ENCODE measurements at regions not wholly inside any gene's neighbourhood (a gene's known extent, or its start where the extent isn't known, plus 50 kb on each side); places are given as distances from the start of the nearest gene placed in this dataset.
"Not testable (repeated sequence)": the region's sequence is repeated elsewhere in the genome, so short reads cannot be mapped to it uniquely, and the experiment has no call there.

DNA sequence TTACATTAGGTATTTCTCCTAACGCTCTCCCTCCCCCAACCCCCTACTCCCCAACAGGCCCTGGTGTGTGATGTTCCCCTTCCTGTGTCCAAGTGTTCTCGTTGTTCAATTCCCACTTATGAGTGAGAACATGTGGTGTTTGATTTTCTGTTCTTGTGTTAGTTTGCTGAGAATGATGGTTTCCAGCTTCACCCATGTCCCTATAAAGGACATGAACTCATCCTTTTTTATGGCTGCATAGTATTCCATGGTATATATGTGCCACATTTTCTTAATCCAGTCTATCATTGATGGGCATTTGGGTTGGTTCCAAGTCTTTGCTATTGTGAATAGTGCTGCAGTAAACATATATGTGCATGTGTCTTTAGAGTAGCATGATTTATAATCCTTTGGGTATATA, 162.1 kb upstream of the DLX2 start:
- not testable (repeated sequence) for DNase-seq

- not testable (repeated sequence) for DNase-seq
Measured at GRCh38 chr2:172269507-172270244, 157.7 kb upstream of the ITGA6 start.

DNA sequence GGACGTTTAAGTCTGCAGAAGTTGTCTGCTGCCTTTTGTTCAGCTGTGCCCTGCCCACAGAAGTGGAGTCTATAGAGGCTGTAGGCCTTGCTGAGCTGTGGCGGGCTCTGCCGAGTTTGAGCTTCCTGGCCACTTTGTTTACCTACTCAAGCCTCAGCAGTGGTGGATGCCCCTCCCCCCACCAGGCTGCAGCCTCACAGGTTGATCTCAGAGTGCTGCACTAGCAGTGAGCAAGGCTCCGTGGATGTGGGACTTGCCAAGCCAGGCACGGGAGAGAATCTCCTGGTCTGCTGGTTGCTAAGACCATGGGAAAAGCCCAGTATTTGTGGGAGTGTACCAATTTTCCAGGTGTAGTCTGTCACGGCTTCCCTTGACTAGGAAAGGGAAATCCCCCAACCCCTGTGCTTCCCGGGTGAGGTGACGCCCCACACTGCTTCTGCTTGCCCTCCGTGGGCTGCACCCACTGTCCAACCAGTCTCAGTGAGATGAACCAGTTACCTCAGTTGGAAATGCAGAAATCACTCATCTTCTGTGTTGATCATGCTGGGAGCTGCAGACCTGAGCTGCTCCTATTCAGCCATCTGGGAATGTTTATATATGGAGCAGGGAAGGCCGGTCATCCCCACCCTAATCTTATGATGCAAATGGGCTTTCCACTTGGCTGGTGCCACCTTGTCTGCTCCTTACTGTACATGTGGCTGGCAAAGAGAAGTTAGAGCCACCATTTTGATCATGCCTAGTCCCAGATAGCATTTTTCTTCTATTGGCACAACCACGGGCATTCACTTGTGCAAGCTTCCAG, 156.9 kb upstream of the ITGA6 start:
- no peak for DNase-seq

DNA sequence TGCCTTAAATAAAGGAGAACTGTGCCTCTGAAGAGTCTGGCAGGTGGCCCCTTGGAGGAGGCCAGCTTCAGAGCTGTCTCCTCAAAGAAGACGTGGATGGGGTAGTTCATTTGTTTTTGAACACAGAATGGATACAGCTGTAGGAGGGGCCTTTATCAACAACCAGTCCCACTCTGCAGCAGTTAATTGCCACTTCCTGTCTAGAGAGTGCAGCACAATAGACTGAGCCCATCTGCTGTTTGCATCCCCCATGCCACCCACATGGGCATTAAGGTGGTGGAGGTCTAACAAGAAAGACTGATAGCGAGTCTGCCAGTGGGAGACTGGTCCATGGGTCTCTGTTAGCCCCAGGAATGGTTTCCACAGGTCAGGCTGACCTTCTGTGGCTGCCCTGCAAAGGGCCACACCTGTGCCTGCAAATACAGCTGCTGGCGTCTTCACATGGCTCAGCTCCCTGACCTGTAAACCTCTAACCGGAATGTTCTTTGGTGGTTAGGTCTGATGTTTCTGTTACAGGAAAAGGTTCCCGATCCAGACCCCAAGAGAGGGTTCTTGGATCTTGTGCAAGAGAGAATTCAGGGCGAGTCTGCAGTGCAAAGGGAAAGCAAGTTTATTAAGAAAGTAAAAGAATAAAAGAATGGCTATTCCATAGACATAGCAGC, 153.3 kb upstream of the ITGA6 start:
- DNase-seq: no peak

DNA sequence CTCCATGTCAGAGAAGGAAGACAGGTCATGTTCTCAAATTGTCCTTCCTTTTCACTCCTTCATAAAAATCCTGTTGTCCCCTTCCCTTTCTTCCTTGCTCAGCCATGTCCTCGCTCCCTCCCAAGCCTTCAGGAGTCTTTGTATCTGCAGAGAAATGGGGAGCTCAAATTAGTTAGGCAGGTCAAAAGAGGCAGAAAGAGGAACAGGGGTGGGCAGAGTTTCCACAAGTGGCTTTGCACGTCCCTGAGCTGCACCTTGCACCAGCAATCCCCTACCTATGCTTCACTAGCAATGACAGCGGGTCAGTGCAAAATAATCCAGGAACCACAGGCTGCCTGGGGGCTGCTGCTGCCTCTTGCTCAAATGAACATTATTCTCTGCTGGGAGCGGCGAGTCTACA, 152.1 kb upstream of the ITGA6 start:
- DNase-seq: no peak

- DNase-seq: no peak
Measured at GRCh38 chr2:172276961-172277360, 150.4 kb upstream of the ITGA6 start.

DNA sequence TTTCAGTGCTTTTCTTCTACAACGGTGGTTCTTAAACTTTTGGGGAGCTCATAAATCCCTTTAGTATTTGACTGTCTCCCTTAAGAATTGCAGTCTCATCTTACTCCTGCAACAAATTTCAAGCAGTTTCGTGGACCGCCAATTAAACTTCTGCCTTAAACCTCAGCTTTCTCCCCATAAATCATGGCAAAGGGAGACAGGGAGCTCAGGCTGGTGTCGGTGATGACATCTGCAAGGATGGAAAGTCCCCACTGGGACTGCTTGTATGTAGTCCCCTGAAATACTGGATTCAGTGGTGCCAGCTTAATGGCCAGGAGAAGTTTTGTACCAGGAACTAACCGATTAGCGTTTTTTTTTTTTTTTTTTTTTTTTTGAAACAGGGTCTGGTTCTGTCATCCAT, 148.7 kb upstream of the ITGA6 start:
- DNase-seq: no peak

DNA sequence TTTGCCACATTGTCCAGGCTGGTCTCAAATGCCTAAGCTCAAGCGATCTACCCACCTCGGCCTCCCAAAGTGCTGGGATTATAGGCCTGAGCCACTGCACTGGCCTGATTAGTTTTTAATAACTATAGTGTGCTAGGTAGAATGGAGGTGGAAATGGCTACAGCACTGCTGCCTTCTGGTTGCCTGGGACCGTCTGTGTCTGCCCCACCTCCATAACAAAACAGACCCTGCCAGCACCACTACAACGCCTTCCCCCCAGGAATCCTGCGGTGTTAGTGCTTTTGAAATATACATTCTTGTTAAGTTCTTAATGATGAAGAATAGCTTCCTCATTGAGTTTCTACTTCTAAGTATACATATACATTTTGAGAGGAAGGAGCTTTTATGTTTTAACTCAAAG, 148.2 kb upstream of the ITGA6 start:
- DNase-seq: no peak

- DNase-seq: no peak
Measured at GRCh38 chr2:172279813-172280212, 147.6 kb upstream of the ITGA6 start.

DNA sequence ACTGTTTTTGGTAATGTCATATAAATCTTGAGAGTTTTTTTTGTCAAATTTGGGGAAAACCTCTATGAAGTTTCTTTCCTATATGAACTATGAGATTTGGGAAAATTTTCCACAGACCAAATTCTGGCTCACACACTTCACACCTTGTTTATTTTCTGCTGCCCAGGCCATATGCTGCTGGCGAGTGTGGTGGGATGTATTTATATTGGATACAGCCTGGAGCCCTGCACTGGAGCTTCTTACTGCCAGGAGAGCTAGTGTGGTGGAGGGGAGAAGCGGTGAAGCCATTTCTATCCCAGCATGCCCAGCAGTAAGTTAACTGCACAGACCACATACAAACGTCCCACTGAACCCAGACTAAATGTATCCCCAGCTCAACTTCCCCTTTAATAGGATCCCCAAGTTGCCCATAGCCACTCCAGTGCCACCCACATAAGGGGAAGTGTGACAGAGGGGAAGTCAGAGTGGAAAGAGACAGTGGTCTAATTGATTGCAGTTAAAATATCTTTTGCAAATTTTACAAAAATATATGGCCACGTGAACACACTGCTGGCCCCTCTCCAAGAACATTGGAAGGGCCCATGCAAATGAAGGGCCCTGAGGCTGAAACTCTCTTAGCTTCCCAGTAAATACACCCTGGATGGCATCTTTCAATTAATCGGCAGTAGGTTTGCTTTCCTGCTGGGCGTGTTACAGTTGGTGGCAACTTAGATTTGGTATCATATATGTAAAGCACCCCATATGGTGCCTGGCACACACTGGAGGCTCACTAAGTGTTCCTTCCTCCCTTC, 146.6 kb upstream of the ITGA6 start:
- DNase-seq: peak; percentile 23

GRCh38 chr2:172281648-172282570, 145.5 kb upstream of the ITGA6 start:
- no peak for DNase-seq

DNA sequence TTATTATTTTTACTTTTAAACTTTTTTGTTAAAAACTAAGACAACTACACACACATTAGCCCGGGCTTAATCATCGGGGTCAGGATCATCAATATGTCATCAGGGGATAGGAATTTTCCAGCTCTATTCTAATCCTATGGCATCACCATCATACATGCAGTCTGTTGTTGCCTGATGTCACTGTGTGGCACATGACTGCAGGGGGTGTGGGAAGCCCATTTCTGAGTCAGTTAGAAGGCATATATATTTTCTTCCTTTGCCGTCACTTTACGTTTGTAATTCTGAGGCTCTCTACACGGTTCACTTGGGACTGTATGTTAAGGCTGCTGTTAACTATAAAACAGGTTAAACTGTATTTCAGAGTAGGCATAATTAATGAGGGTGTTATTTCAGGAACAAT, 144.4 kb upstream of the ITGA6 start:
- DNase-seq: no peak

DNA sequence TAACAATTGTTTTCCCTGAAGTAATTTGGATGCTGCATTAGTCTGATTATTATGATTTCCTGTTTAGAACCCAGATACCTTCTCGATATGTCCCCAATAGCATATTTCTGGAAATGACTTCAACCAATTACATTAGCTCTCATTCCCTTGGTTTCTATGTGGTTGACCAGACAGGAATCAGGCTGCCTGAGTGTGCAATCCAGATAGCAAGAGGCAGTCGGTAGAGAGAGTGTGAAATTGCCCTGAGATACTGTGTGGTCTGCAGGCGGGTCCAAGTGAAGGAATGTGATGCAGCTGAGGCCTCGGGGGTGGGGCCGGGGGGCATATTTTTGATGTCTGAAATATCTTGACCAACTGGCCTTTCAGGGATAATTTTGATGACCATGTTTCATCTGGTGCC, 143.9 kb upstream of the ITGA6 start:
- no peak for DNase-seq

GRCh38 chr2:172284209-172284608, 143.2 kb upstream of the ITGA6 start:
- DNase-seq: no peak

- no peak for DNase-seq
Measured at GRCh38 chr2:172285010-172285621, 142.3 kb upstream of the ITGA6 start.

GRCh38 chr2:172285760-172286159, 141.6 kb upstream of the ITGA6 start:
- no peak for DNase-seq

DNA sequence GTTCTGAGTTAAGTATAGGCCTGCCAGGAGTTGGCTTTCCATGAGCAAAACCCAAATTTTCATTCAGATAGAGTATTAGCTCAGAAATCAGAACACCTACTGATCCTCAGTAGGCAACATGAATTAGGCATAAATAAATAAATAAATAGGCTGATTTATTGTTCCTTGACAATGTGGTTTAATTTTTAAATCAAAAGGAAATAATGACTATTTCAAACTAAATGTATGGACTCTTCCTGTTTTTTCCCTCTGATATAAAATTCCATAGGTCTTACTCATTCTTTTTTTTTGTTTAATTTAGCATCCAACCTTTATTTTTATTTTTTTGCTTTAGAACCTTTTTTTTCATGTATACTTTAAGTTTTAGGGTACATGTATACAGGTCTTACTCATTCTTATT, 140.2 kb upstream of the ITGA6 start:
- no peak for DNase-seq

DNA sequence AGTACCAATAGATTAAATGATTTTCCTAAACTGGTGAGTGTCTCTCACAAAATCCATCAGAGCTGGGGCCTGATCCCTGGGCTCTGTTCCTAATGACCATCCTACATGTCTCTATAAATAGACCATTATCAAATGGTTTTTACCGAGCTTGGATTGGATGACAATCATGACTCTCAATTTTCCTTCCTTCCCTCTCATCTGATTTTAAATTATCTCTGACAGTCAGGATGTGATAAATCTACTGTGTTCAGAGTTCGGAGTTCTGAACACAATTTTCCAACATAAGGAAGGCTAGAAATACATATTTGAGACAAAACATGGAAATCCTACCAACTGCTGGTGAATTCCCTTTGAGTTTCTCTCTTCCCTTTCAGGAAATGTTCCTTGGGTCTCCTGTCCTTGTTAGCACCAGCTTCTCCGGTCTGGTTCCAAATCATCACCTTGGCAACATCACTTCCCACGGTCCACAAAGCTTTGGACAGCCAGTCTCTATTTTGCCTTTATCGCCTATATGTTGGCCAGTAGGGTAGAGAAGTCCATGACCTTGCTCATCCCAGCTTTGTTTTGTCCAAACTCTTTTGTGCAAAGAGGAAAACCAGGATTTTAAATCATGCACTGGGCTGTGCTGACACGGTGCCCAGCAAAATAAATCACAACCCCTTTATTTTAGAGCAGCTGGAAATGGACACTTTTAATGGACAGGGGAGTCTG, 139.6 kb upstream of the ITGA6 start:
- no peak for DNase-seq

- DNase-seq: peak; percentile 24
Measured at GRCh38 chr2:172288603-172289002, 138.8 kb upstream of the ITGA6 start.

DNA sequence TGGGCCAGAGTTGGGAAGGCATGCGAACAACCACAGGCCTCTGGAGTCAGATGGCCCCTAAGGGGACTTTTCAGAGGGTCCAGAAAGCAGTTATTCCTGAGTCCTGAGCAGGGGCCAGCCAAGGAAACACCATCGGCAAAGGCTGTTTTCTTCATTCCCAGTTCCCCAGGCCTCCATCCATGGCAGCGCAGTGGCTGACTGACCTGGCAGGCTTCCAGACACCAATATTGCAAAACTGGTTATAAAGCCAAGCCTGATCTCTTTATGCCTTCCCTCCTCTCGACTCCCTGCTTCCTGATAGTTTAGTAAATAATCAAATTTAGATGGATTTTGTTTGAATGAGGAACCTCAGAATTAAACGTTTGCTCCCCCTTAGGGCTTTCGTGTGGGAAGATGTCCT, 133.4 kb upstream of the ITGA6 start:
- DNase-seq: no peak

DNA sequence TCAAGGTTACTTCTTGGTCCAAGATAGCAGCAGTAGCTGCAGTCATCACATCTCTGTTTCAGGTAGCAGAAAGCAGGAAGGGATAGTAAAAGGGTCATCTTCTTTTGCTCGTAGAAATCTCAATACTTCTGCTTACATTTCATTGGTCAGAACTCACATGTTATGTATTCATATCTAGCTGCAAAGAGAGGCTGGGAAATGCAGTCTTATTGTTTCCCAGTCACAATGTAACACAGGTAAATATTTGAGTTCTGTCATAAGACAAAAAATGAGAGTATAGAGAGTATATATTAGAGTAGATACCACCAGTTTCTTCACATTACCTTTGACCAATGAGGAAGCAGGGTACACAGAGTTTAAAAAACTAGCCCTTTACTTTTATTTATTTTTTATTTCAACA, 132.4 kb upstream of the ITGA6 start:
- DNase-seq: no peak

Measured in RPMI8226 (cell line).